ENCODE measurements at regions not wholly inside any gene's neighbourhood (a gene's known extent, or its start where the extent isn't known, plus 50 kb on each side); places are given as distances from the start of the nearest gene placed in this dataset.

GRCh38 chr2:23178396-23178795 is 206.6 kb upstream of the KLHL29 start:
- TF ChIP-seq POLR2A (IDR thresholded peaks at IDR 0.05; ENCODE audit: low read depth, low read length) (no peak), POLR2AphosphoS5 (IDR thresholded peaks at IDR 0.05; ENCODE audit: low read depth, low read length) (no peak), POU2F2 (IDR thresholded peaks at IDR 0.05; ENCODE audit: low read depth, low read length) (no peak)
